ENCODE measurements at regions not wholly inside any gene's neighbourhood (a gene's known extent, or its start where the extent isn't known, plus 50 kb on each side); places are given as distances from the start of the nearest gene placed in this dataset.

DNA sequence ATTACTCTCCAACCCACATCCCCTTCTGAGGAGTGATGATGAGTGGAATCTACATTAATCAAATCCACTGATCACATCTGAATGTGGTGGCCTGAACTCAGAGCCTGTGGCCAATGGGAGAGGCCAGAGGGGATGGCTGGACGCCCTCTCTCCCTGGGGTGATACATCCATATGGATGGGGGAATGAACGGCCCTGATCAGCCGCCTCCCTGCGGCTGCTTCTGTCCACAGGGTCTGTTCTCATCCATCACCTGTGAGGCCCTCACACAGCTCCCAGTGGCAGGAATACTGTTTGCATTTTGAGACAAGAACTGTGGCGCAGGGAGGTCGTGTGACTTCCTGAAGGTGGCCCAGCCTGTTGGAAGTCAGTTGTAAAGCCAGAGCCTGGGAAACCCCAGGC lies 78.3 kb upstream of the SHISAL1 start (continued):
- no peak for TF ChIP-seq RAD21 (IDR thresholded peaks at IDR 0.05; ENCODE audit: low read length)

DNA sequence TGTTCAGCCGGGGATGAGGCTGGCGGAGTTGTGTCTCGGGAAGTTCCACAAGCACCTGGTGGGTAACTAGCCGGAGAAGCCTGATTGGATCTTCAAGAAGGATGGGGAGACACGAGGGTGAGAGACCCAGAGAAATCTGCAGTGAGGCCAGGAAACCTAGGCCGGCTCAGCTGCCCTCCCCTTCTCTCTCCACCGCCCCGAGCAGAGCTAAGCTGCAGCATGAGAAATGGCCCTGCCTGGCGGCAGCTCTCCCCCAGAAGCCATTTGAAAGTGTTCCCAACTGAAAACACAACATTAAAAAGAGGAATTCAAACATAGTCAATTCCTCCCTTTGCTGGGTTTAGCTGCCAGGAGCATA lies 77.8 kb upstream of the SHISAL1 start:
- CTCF ChIA-PET, result interaction anchor here (0.7 kb wide), 1 partner anchor 98 kb away, joined by 3 read pairs; no protein-coding TSS in a partner anchor

More for the DNA sequence above, 77.8 kb upstream of the SHISAL1 start:
- Histone ChIP-seq H3K4me2 (no peak overlapping the region), H4K20me1 (ENCODE audit: insufficient read depth) (no peaks in the 10 kb centered on the region), H3K4me1 (ENCODE audit: control insufficient read depth in 1 of 2, insufficient read depth in 2 of 2, low read depth in 1 of 2, low read length in 1 of 2) (peaks cover 0 to 22% of the 10 kb centered on the region in 2 experiments; a peak in 1 of 4 replicates), H3K9me3 (no peaks in the 10 kb centered on the region), H2AFZ (ENCODE audit: low read depth) (no peak overlapping the region), H3K27me3 (ENCODE audit: insufficient read depth) (peaks cover 16% of the 10 kb centered on the region; the same call in 1 of the 2 replicates), H3K4me3 (ENCODE audit: low read depth in 2 of 2, low read length in 1 of 2) (no peak overlapping the region), H3K9me2 (no peaks in the 10 kb centered on the region), H3F3A (replicated peaks; ENCODE audit: insufficient read depth) (no peaks in the 10 kb centered on the region), H3K79me2 (ENCODE audit: insufficient read depth) (no peaks in the 10 kb centered on the region), H3K36me3 (replicated peaks in 1 of 2; ENCODE audit: control insufficient read depth in 1 of 2, insufficient read depth in 2 of 2, low read length in 1 of 2) (no peaks in the 10 kb centered on the region), H3K27ac (ENCODE audit: low read depth in 2 of 2, low read length in 1 of 2) (no peak overlapping the region), H3K9ac (no peak overlapping the region)
- TF ChIP-seq RFX5 (IDR thresholded peaks at IDR 0.05; ENCODE audit: low read length), result no peak
- TF ChIP-seq JUND (IDR thresholded peaks at IDR 0.05), result no peak
- TF ChIP-seq TCF12 (IDR thresholded peaks at IDR 0.05), result no peak
- no peak for TF ChIP-seq POLR2AphosphoS5 (IDR thresholded peaks at IDR 0.05; ENCODE audit: low read depth, low read length)
- TF ChIP-seq, protein P1, sequence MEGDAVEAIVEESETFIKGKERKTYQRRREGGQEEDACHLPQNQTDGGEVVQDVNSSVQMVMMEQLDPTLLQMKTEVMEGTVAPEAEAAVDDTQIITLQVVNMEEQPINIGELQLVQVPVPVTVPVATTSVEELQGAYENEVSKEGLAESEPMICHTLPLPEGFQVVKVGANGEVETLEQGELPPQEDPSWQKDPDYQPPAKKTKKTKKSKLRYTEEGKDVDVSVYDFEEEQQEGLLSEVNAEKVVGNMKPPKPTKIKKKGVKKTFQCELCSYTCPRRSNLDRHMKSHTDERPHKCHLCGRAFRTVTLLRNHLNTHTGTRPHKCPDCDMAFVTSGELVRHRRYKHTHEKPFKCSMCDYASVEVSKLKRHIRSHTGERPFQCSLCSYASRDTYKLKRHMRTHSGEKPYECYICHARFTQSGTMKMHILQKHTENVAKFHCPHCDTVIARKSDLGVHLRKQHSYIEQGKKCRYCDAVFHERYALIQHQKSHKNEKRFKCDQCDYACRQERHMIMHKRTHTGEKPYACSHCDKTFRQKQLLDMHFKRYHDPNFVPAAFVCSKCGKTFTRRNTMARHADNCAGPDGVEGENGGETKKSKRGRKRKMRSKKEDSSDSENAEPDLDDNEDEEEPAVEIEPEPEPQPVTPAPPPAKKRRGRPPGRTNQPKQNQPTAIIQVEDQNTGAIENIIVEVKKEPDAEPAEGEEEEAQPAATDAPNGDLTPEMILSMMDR (IDR thresholded peaks at IDR 0.05), result no peak
- no peak for TF ChIP-seq EZH2phosphoT487 (IDR thresholded peaks at IDR 0.05; ENCODE audit: borderline replicate concordance, low read depth)
- no peak for TF ChIP-seq RCOR1 (IDR thresholded peaks at IDR 0.05; ENCODE audit: low read length)
- no peak for TF ChIP-seq EP300 (IDR thresholded peaks at IDR 0.05; ENCODE audit: borderline replicate concordance in 1 of 2, low read depth in 1 of 2, low read length in 1 of 2)
- TF ChIP-seq CHD2 (IDR thresholded peaks at IDR 0.05; ENCODE audit: low read length, partially characterized antibody), result no peak
- TF ChIP-seq TEAD4 (IDR thresholded peaks at IDR 0.05; ENCODE audit: borderline replicate concordance, insufficient read depth), result no peak
- TF ChIP-seq, protein P2, sequence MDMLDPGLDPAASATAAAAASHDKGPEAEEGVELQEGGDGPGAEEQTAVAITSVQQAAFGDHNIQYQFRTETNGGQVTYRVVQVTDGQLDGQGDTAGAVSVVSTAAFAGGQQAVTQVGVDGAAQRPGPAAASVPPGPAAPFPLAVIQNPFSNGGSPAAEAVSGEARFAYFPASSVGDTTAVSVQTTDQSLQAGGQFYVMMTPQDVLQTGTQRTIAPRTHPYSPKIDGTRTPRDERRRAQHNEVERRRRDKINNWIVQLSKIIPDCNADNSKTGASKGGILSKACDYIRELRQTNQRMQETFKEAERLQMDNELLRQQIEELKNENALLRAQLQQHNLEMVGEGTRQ (IDR thresholded peaks at IDR 0.05; ENCODE audit: borderline replicate concordance, low read depth, low read length), result no peak
- no peak for TF ChIP-seq MXI1 (IDR thresholded peaks at IDR 0.05; ENCODE audit: low read depth, low read length)
- TF ChIP-seq, protein P3, sequence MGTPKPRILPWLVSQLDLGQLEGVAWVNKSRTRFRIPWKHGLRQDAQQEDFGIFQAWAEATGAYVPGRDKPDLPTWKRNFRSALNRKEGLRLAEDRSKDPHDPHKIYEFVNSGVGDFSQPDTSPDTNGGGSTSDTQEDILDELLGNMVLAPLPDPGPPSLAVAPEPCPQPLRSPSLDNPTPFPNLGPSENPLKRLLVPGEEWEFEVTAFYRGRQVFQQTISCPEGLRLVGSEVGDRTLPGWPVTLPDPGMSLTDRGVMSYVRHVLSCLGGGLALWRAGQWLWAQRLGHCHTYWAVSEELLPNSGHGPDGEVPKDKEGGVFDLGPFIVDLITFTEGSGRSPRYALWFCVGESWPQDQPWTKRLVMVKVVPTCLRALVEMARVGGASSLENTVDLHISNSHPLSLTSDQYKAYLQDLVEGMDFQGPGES (IDR thresholded peaks at IDR 0.05; ENCODE audit: low read depth, low read length), result no peak
- TF ChIP-seq SIN3A (IDR thresholded peaks at IDR 0.05; ENCODE audit: borderline replicate concordance, low read depth, low read length), result no peak
- no peak for TF ChIP-seq NFIC (IDR thresholded peaks at IDR 0.05; ENCODE audit: borderline replicate concordance)
- no peak for TF ChIP-seq SMC3 (IDR thresholded peaks at IDR 0.05; ENCODE audit: low read depth, low read length)
- TF ChIP-seq, protein P4, sequence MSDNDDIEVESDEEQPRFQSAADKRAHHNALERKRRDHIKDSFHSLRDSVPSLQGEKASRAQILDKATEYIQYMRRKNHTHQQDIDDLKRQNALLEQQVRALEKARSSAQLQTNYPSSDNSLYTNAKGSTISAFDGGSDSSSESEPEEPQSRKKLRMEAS (IDR thresholded peaks at IDR 0.05; ENCODE audit: low read depth), result no peak
- no peak for TF ChIP-seq NRF1 (IDR thresholded peaks at IDR 0.05; ENCODE audit: low read depth, low read length)
- POLR2A ChIA-PET, result no interaction called here
- DNase-seq, result peak; percentile 53
- 69% methylated on average over 9 of the region's 9 CpGs for WGBS (ENCODE audit: low lambda C conversion rate)

Data from SK-N-SH (cell line).